NB4 (cell line): ENCODE measurements at regions not wholly inside any gene's neighbourhood (a gene's known extent, or its start where the extent isn't known, plus 50 kb on each side); places are given as distances from the start of the nearest gene placed in this dataset.

Experiments used
- DNase-seq: peaks from one replicate; pipeline ENCODE4 v3.0.0; 2010; ENCODE audit warnings: low read depth
- H3K4me3 ChIP-seq: one replicate; pipeline ENCODE4 v1.5.1; 2011; ENCODE audit warnings: mild to moderate bottlenecking, low read depth, low read length, moderate library complexity
- MYC ChIP-seq: IDR thresholded peaks from 2 replicates; pipeline ENCODE4 v1.6.1; 2011; ENCODE audit warnings: low read depth, low read length
- POLR2A ChIP-seq: IDR thresholded peaks from 2 replicates; pipeline ENCODE4 v1.6.1; 2011; ENCODE audit warnings: mild to moderate bottlenecking; ENCODE audit not compliant: insufficient read length; ENCODE audit errors: extremely low read depth
- TF ChIP-seq, protein P1 (sequence below): IDR thresholded peaks from one replicate; pipeline ENCODE4 v1.5.1; 2012; ENCODE audit warnings: low read depth, low read length
- TF ChIP-seq, protein P2 (sequence below): IDR thresholded peaks from 2 replicates; pipeline ENCODE4 v1.6.1; 2011; ENCODE audit warnings: low read depth, low read length

DNA sequence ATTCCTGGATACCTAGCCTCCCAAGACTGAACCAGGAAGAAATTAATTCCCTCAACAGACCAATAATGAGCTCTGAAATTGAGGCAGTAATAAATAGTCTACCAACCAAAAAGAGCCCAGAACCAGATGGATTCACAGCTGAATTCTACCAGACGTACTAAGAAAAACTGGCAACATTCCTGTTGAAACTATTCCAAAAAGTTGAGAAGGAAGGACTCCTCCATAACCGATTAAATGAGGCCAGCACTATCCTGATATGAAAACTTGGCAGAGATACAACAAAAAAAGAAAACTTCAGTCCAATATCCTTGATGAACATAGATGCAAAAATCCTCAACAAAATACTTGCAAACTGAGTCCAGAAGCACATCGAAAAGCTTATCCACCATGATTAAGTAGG lies 392.5 kb upstream of the GRAMD2B start:
- no peak overlapping the region for H3K4me3 ChIP-seq
- TF ChIP-seq MYC (no peak), POLR2A (no peak)
- TF ChIP-seq, protein P1, sequence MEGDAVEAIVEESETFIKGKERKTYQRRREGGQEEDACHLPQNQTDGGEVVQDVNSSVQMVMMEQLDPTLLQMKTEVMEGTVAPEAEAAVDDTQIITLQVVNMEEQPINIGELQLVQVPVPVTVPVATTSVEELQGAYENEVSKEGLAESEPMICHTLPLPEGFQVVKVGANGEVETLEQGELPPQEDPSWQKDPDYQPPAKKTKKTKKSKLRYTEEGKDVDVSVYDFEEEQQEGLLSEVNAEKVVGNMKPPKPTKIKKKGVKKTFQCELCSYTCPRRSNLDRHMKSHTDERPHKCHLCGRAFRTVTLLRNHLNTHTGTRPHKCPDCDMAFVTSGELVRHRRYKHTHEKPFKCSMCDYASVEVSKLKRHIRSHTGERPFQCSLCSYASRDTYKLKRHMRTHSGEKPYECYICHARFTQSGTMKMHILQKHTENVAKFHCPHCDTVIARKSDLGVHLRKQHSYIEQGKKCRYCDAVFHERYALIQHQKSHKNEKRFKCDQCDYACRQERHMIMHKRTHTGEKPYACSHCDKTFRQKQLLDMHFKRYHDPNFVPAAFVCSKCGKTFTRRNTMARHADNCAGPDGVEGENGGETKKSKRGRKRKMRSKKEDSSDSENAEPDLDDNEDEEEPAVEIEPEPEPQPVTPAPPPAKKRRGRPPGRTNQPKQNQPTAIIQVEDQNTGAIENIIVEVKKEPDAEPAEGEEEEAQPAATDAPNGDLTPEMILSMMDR, result no peak
- TF ChIP-seq, protein P2, sequence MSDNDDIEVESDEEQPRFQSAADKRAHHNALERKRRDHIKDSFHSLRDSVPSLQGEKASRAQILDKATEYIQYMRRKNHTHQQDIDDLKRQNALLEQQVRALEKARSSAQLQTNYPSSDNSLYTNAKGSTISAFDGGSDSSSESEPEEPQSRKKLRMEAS, result no peak
- DNase-seq, result no peak

DNA sequence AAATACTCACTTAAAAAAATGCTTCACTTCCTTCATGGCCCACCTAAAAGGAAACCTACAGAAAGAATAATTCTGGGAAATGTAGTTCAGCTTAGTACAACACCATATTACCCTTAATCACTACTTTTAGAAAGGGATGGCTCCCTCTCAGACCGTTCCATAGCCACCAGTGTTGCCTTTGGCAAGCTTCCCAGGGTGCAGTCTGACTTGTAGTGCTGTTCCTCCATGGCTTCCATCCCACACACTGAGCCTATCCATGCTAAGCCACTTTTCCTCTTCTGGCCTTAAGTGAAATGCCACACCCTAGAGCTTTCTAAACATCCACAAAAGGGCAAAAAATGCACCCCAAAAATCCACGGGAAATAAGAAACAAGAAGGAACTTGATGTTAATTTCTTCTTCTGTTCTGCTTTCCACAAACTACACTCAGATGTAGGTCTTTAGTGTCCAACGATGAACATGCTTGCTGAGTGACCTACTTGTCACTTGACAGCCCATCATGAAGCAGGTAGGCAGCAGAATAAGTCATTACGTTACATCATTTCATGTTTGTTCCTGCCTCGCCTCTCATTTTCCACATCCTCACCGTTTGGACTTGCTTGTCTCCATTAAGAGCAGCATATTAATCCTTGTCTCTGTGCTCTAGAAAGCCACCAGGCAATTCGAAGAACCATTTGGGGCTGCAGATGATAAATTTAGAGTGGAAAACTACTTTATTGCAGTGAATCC lies 391.1 kb upstream of the GRAMD2B start:
- TF ChIP-seq, protein P1, result no peak
- TF ChIP-seq POLR2A (no peak), MYC (no peak)
- TF ChIP-seq, protein P2, result no peak
- no peak for DNase-seq
- H3K4me3 ChIP-seq, result no peak overlapping the region

DNA sequence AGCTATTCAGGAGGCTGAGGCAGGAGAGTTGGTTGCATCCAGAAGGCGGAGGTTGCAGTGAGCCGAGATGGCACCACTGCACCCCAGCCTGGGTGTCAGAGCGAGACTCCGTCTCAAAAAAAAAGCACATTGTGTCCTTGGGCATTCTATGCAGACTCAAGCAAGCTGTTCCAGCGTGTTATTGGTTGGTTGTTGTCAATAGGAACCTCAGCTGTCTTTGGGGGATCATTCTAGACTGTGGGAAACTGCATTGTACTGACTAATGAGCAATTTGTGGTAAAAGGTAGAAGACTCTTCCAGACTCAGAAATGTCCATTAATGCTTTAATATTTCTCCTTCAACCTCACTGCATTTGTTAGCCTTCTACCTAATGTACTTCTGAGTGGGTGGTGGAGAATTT lies 379.5 kb upstream of the GRAMD2B start:
- DNase-seq, result no peak
- TF ChIP-seq MYC, result no peak
- TF ChIP-seq, protein P2, result no peak
- TF ChIP-seq, protein P1, result no peak
- no peak for TF ChIP-seq POLR2A
- H3K4me3 ChIP-seq, result no peak overlapping the region

DNA sequence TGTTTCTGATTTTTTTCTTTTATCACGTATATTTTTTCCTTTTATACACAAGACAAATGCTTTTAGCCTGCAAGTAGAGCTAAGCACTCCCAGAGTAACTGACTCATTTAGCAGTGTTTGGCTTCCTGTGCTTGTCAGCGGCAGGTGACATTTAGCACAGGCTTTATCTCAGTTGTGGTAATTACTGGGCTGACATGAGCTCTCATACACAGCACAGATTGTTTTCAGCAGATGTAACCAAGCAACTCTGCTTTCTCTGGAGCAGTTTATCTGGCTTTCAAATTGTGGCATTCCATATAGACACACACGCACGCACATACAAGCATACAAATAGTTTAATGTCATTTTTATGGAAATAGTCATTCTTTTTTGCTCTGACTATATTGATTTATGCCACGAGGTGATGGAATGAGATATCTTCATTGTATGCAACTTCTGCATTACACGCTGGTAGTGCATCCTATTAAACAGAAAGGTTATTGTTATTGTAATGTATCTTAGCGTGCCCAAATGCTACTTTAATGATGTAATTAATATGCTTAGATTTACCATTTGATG lies 379.0 kb upstream of the GRAMD2B start:
- TF ChIP-seq, protein P1, result no peak
- no peak for TF ChIP-seq MYC
- TF ChIP-seq, protein P2, result no peak
- no peak for TF ChIP-seq POLR2A
- H3K4me3 ChIP-seq, result no peak overlapping the region
- no peak for DNase-seq

DNA sequence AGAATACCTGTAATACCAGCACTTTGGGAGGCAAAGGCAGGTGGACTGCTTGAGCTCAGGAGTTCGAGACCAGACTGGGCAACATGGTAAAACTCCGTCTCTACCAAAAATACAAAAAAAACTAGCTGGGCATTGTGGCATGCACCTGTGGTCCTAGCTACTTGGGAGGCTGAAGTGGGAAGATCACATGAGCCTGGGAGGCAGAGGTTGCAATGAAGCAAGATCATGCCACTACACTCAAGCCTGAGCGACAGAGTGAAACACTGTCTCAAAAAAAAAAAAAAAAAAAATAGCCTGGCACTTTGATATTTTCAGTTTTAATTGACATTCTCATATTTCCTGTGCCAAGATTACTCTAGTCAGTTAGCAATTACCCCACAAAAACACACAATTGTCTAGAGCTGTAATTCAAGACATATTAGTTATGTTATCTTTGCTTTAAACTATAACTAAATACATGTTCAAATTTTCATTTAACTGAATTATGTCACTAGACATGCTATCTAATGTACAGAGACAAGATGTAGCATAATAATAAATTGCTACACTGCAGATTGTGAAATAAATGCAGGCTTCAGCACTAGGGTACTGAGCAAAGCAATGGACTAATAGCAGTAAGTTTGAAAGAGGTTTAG lies 378.2 kb upstream of the GRAMD2B start:
- no peak for TF ChIP-seq POLR2A
- TF ChIP-seq, protein P1, result no peak
- TF ChIP-seq, protein P2, result no peak
- no peak for TF ChIP-seq MYC
- DNase-seq, result no peak
- H3K4me3 ChIP-seq, result no peak overlapping the region
